Activated CD4-positive, alpha-beta T cell treated with anti-CD3 and anti-CD28 coated beads, Interleukin-2, amount 50 U/mL, for 16 hours (primary cell): ENCODE measurements at regions not wholly inside any gene's neighbourhood (a gene's known extent, or its start where the extent isn't known, plus 50 kb on each side); places are given as distances from the start of the nearest gene placed in this dataset.

Experiments
- DNase-seq: peaks from one replicate; pipeline ENCODE4 v3.0.0-alpha.2; 2020

GRCh38 chr1:83813576-83813975 lies 185.4 kb downstream of the TTLL7 start:
- DNase-seq = no peak

GRCh38 chr1:83810144-83810543 lies 188.8 kb downstream of the TTLL7 start:
- DNase-seq = no peak

DNA sequence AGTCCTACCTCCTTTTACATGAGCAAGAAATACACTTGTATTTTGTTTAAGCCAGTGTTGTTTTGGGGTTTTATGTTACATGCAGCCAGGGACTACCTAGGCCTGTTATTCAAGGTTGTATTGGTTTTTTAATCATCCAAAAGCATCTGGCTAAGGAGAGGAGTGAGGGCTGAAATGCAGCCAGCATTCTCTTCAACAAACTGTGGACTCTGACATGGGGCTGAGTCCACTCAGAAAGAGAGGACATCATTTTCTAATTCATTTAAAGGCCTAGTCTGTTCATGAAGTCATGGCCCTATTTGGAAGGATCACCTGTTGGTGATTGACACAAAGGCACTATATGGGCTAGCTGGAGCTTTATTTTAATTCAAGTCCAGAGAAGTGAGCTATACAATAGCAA lies 190.4 kb downstream of the TTLL7 start:
- DNase-seq = no peak

DNA sequence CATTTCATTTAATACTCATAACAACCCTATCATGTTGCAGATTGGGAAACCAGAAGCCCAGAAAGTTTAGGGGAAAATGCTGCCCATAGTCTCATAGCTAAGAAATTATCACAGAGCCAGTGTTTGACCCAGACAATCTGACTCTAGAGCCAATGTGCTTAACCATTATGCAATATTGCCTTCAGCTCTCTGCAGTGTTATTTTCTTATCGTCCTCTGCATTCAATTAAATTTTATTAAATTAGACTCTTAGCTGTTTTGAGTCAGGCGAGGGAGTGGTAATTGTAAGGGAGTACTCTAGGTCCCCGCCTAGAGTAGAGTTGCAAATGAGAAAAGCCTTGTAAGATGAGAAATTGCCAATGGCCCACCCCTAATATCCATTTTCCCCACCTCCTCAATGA lies 191.1 kb downstream of the TTLL7 start:
- DNase-seq = no peak

DNA sequence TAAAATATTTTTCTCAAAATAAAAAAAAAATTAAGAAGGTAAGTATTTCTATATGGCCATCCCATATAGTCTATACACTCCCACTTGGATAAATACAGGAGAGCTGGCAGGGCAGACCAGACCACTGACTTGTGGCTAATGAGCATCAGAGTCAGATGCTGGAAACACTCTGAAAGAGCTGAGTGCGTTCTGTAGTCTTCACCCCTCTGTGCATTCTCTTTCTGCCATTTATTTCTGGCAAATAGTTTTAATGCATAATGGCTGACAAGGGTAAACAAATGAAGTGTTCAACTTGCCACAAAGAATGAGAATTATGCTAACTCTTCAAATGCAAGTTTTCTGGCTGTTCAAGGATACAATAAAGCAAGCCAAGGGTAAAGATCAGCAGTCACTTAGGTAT lies 191.7 kb downstream of the TTLL7 start:
- no peak for DNase-seq

GRCh38 chr1:83805921-83806320 lies 193.0 kb downstream of the TTLL7 start:
- no peak for DNase-seq

DNA sequence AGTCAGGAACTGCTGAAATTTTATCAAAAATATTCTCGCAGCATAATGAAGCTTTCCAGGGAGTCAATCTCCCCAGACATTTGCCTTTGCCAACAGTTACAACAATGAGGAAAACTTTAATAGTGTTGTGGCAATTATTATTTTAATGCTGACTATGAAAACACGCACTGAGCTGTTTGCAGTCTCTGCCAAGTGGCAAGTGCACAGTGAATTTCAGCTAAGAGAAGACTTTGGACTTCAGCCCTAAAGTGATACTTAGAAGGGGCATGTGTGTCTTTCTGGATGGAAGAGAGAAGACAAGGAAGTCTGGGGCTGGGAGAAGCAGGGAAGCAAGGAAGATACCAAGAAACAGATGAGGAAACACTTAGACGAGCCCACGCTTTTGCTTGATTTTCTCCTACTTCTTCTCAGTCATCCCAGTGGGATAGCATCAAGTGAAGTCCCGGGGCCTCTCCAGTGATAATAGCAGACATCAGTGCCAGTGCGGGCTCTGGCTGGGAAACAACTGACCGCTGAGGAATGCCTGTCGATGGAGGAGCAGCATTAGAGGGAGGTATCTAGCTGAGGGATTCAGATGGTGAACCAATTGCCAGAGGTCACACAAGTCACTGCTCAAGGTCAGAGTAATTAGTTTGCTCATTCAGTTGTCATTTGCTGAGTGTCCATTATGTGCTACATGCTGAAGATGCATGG lies 196.3 kb downstream of the TTLL7 start:
- DNase-seq = no peak

- DNase-seq = no peak
These were observed 196.9 kb downstream of the TTLL7 start for GRCh38 chr1:83802023-83802422.

DNA sequence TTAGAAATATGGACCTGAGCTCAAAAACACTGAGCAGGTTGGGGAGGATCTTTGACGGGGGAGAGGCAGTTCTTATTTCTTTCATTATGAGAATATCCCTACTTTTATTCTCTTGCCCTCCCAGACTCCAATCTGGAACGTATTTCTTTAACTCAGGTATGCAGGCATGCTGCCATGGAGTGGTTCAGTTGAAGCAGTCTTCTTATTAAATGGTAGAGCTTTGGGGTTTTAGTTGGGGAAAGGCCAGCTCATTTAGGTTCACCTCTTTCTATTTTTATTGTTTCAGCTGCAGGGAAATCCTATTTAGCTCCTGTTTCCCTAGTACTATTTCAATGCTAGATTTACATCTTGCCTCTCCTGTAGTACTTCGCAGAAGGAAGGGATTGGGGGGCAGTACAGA lies 198.9 kb downstream of the TTLL7 start:
- no peak for DNase-seq

DNA sequence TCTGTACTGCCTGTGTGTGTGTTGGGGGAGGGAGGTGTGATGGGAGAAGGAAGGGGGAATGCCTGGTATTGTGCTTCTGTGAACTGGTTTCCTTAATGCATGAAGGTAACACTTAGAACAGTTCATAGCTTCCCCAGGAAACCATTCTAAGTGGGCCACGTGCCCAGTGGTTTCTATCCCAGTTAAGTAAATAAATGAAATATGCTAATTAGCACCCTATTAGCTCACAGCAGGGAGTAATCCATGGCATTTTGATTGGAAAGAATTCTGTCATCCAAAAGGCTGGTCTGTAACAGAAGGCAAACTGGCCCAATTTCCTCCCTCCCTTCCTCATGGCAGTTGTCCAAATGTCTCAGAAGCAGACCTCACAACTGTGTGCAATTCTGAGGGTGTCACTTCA lies 199.3 kb downstream of the TTLL7 start:
- DNase-seq = no peak

- DNase-seq = no peak
These were observed 200.0 kb downstream of the TTLL7 start for GRCh38 chr1:83798965-83799364.

DNA sequence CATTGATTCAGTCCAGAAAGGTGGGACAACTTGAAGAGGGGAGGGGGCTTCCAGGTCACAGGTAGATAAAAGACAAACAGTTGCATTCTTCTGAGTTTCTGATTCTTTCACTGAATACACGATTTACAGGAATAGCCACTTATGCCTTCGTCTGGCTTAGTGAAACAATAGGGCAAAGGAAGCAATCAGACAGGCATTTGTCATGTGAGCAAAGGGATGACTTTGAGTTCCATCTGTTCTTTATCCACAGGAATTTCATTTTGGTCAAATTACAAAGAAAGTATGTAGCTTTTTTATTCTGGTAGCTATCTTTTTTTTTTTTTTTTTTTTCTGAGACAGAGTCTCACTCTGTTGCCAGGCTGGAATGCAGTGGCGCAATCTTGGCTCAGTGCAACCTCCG lies 202.5 kb downstream of the TTLL7 start:
- no peak for DNase-seq

- no peak for DNase-seq
These were observed 204.5 kb downstream of the TTLL7 start for GRCh38 chr1:83794384-83794783.

DNA sequence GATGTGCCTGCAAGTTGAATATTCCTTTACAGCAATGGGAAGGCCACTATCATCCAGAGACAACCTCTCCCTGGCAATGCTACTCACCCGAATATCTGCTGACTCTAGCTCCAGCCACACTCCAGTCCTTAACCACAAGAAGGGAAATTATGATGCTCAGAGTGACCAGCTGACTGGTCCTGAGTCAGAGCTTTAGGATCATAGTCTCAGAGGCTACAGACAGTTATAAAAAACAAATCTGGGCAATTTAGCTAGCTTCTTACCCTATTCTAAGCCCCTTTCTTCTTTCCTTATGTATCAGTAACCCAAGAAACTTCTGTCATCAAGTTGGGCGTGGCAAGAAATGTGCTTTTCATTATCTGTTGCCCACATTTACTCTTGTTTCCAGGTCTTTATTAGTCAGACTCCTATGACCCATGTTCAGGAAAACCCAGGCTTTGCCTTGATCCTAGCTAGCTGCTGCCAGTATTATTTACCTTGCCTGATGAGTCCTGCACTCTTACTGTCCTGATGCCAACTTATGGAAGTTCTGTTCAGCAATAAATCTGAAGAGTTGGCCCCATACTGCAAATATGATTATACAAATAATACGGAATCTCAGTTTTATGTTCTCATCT lies 207.0 kb downstream of the TTLL7 start:
- DNase-seq = no peak

GRCh38 chr1:83790446-83790845 lies 208.5 kb downstream of the TTLL7 start:
- DNase-seq = no peak

DNA sequence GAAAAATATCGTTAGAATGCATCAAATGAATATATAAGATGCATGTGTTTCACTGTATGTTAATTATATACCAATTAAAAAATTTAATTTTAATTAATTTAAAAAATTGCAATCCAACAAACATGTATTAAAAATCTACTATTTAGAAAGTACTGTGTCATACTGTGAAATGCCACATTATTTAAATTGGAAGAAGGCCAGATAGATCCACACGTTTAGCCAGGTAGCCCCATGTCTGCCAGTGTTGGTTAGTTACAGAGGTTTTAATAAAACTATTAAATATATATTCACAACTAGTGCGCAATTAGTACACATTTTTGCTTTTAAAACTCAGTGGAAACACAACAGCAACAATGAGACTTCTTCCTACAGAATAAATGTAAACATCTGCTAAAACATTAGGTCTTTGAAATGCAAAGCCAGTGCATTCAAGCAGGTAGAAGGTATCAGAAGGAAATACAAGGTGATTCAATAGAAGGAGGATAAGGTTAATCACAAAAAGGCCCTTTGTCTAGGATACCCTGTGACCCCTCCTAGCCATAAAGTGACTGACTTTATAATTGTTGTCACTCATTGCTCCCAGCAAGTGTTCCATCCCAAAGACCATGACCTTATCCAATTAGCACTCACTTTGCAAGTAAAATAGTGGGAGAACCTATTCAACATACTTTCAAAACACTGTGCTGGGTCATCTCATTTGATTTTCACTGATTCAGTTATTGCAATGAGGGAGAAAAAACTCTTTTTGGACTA lies 211.5 kb downstream of the TTLL7 start:
- no peak for DNase-seq

- DNase-seq = no peak
These were observed 217.3 kb downstream of the TTLL7 start for GRCh38 chr1:83781667-83782066.

- DNase-seq = no peak
These were observed 219.4 kb downstream of the TTLL7 start for GRCh38 chr1:83779565-83779964.

DNA sequence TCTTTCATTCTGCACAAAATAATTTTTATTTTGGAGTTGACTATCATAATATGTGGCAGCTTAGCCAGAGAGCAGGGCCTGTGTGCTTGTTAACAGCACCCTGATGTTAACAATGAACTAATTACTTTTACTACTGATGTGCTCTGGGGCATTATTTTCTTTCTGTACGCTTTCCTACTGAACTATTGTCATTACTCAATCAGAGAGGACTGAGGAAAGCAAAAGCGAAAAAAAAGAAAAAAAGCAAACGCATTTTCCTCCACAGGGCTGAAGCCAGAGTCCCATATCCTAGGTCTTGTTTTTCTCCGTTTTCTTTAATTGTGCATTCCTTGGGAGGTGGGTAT lies 221.2 kb downstream of the TTLL7 start:
- no peak for DNase-seq

DNA sequence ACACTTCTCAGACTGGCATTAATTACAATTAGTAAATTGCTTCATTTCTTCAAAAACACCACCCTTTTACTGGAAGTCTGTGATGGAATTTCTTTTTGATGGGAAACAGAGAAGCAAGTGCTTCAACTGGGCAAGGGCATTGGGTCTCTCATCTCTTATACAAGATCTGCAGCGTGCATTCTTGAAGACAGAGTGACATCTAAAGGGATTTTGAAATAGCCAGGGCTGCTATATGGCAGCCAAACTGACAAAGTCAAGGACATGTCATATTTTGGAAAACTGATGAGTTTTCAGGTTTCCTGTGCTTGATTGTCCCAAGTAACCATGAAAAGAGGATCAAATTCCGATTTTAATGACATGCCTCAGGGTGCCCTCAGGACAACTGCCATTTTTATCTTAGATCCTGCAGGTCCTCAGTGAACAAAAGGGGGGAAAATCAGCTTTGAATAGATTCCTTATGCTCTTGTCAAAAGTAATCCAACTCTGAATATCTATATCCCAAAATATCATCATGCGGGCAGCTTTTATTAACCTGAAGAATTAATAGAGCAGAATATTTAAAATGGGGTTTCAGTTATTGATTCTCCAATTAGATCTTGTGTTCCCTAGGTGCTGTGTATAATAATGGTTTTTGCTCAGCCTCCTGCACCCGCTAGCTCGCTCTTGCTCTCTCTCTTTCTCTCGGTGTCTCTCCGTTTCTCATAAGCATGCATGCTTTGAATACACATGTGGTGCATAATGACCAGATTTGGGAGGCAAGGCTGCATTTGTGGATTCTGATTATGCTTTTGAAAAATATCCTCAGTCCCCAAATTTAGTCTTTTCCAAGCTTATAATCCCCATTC lies 221.8 kb downstream of the TTLL7 start:
- DNase-seq = no peak

- no peak for DNase-seq
These were observed 222.8 kb downstream of the TTLL7 start for GRCh38 chr1:83775977-83776603.

DNA sequence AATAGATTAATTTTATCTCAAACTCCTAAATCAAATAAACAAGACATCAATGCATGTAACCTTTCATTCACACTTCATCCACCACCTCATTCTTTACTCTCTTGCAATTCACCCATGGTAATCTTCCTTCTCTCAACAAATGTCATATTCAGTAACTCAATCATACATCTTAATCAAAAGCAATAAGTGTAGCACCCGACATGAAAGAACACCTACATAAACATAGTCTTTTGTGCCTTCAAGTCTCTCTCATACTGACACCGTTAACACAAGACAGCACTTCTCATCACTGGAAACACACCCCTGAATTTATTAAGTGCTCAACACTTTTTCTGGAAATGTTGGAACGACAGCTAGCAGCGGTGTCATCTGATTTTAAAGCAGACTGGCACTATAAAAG lies 225.9 kb downstream of the TTLL7 start:
- no peak for DNase-seq

DNA sequence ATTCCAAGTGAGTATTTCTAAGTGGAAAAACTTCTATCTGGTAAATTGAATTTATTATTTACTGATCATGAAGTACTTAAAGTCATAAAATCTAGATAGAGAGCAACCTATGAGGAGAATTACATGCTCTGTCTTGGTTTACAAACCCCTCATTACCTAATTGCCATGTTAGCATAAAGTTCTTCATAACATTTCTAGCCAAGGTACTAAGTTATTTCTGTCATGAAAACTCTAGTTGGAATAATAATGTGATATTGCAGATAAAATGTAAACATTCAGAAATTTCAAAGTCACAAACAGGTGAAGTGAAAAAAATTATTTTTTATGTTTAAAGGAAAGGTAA lies 228.6 kb downstream of the TTLL7 start:
- DNase-seq = no peak
